HEK293 (cell line): ENCODE measurements at regions not wholly inside any gene's neighbourhood (a gene's known extent, or its start where the extent isn't known, plus 50 kb on each side); places are given as distances from the start of the nearest gene placed in this dataset.

Experiments
- CTCF ChIA-PET: fragments of 350-600 bp; formaldehyde crosslinking; extraction: SDS; loops from one replicate; lab custom pipeline; 2021; ENCODE audit warnings: antibody characterized with exemption; lab: Yijun Ruan, JAX
- POLR2A ChIA-PET: fragments of 300-600 bp; formaldehyde crosslinking; extraction: SDS; loops from one replicate; lab custom pipeline; 2020; ENCODE audit warnings: antibody characterized with exemption, inconsistent platforms; lab: Yijun Ruan, JAX
- H3K27ac ChIP-seq: fragments of 200-500 bp; sonication (Bioruptor generic); 2 replicates; pipeline ENCODE4 v1.5.1; 2014; ENCODE audit warnings: low read depth, low read length, control low read depth, inconsistent platforms; ENCODE audit errors: extremely low read depth
- H3K36me3 ChIP-seq, 2 experiments: fragments of 200-500 bp in 1 of 2; sonication (Bioruptor generic) in 1 of 2; 1 replicate in 1 of 2; 2 replicates in 1 of 2; pipeline ENCODE4 v1.5.1; 2014 to 2017; ENCODE audit warnings: inconsistent platforms in 2 of 2, low read length in 2 of 2; ENCODE audit not compliant: control insufficient read depth in 2 of 2, insufficient read depth in 1 of 2
- H3K4me1 ChIP-seq: fragments of 200-500 bp; sonication (Bioruptor generic); 2 replicates; pipeline ENCODE4 v1.5.1; 2014; ENCODE audit warnings: mild to moderate bottlenecking, low read length, inconsistent platforms; ENCODE audit not compliant: control insufficient read depth, insufficient read depth
- H3K4me3 ChIP-seq: 2 replicates; pipeline ENCODE4 v1.5.1; 2011; ENCODE audit warnings: low read depth, mild to moderate bottlenecking, control low read depth, low read length, moderate library complexity
- H3K9me3 ChIP-seq: fragments of 200-500 bp; sonication (Bioruptor generic); 2 replicates; pipeline ENCODE4 v1.5.1; 2014; ENCODE audit warnings: low read depth, low read length, inconsistent platforms; ENCODE audit not compliant: control insufficient read depth, insufficient read depth
- ELK4 ChIP-seq: IDR thresholded peaks from 2 replicates; pipeline ENCODE4 v1.6.1; 2011; ENCODE audit warnings: mild to moderate bottlenecking, low read depth, low read length, borderline replicate concordance
- GLIS2 ChIP-seq: fragments of 450-650 bp; formaldehyde crosslinking; IDR thresholded peaks from 2 replicates; pipeline ENCODE4 v1.5.1; 2016; ENCODE audit warnings: missing biosample characterization, missing genetic modification characterization
- OVOL3 ChIP-seq: fragments of 450-650 bp; formaldehyde crosslinking; IDR thresholded peaks from 2 replicates; pipeline ENCODE4 v1.5.1; 2016; ENCODE audit warnings: missing biosample characterization, missing genetic modification characterization
- TRIM28 ChIP-seq: IDR thresholded peaks from 2 replicates; pipeline ENCODE4 v1.6.1; 2011; ENCODE audit warnings: low read length, control low read depth, borderline replicate concordance
- TSHZ1 ChIP-seq: fragments of 450-650 bp; formaldehyde crosslinking; IDR thresholded peaks from 2 replicates; pipeline ENCODE4 v1.5.1; 2016; ENCODE audit warnings: missing biosample characterization, missing genetic modification characterization, borderline replicate concordance
- YY1 ChIP-seq: fragments of 450-650 bp; formaldehyde crosslinking; IDR thresholded peaks from 2 replicates; pipeline ENCODE4 v1.5.1; 2018; ENCODE audit warnings: missing biosample characterization, missing genetic modification characterization
- ZBTB11 ChIP-seq: fragments of 450-650 bp; formaldehyde crosslinking; conservative IDR thresholded peaks from 2 replicates; pipeline ENCODE4 v1.5.1; 2016; ENCODE audit warnings: low read depth, missing biosample characterization, missing genetic modification characterization
- ZBTB21 ChIP-seq: fragments of 450-650 bp; formaldehyde crosslinking; IDR thresholded peaks from 2 replicates; pipeline ENCODE4 v1.5.1; 2017; ENCODE audit warnings: missing biosample characterization, missing genetic modification characterization
- ZBTB49 ChIP-seq: fragments of 450-650 bp; formaldehyde crosslinking; IDR thresholded peaks from 2 replicates; pipeline ENCODE4 v1.5.1; 2016; ENCODE audit warnings: missing biosample characterization, missing genetic modification characterization, low read depth
- ZNF121 ChIP-seq: fragments of 450-650 bp; formaldehyde crosslinking; IDR thresholded peaks from 2 replicates; pipeline ENCODE4 v1.5.1; 2016; ENCODE audit warnings: missing biosample characterization, missing genetic modification characterization
- ZNF132 ChIP-seq: fragments of 450-650 bp; formaldehyde crosslinking; IDR thresholded peaks from 2 replicates; pipeline ENCODE4 v1.5.1; 2017; ENCODE audit warnings: missing biosample characterization, missing genetic modification characterization, borderline replicate concordance
- ZNF169 ChIP-seq: fragments of 450-650 bp; formaldehyde crosslinking; IDR thresholded peaks from 2 replicates; pipeline ENCODE4 v1.5.1; 2016; ENCODE audit warnings: missing biosample characterization, missing genetic modification characterization
- ZNF2 ChIP-seq: fragments of 450-650 bp; formaldehyde crosslinking; IDR thresholded peaks from 2 replicates; pipeline ENCODE4 v1.5.1; 2016; ENCODE audit warnings: missing biosample characterization, missing genetic modification characterization
- ZNF324 ChIP-seq: fragments of 450-650 bp; formaldehyde crosslinking; IDR thresholded peaks from 2 replicates; pipeline ENCODE4 v1.5.1; 2016; ENCODE audit warnings: missing biosample characterization, missing genetic modification characterization
- ZNF423 ChIP-seq: fragments of 450-650 bp; formaldehyde crosslinking; IDR thresholded peaks from 2 replicates; pipeline ENCODE4 v1.5.1; 2016; ENCODE audit warnings: missing biosample characterization, missing genetic modification characterization
- ZNF473 ChIP-seq: fragments of 450-650 bp; formaldehyde crosslinking; IDR thresholded peaks from 2 replicates; pipeline ENCODE4 v1.5.1; 2017; ENCODE audit warnings: missing biosample characterization, missing genetic modification characterization
- ZNF501 ChIP-seq: fragments of 450-650 bp; formaldehyde crosslinking; IDR thresholded peaks from 2 replicates; pipeline ENCODE4 v1.5.1; 2016; ENCODE audit warnings: missing biosample characterization, missing genetic modification characterization
- ZNF555 ChIP-seq: fragments of 450-650 bp; formaldehyde crosslinking; conservative IDR thresholded peaks from 2 replicates; pipeline ENCODE4 v1.5.1; 2017; ENCODE audit warnings: missing biosample characterization, mild to moderate bottlenecking, missing genetic modification characterization, inconsistent platforms
- ZNF596 ChIP-seq: fragments of 450-650 bp; IDR thresholded peaks from 2 replicates; pipeline ENCODE4 v1.5.0; 2018; ENCODE audit warnings: missing biosample characterization, mild to moderate bottlenecking, missing genetic modification characterization, moderate library complexity
- ZNF785 ChIP-seq: fragments of 450-650 bp; formaldehyde crosslinking; IDR thresholded peaks from 2 replicates; pipeline ENCODE4 v1.5.1; 2016; ENCODE audit warnings: missing biosample characterization, missing genetic modification characterization
- ZSCAN23 ChIP-seq: fragments of 450-650 bp; formaldehyde crosslinking; IDR thresholded peaks from 2 replicates; pipeline ENCODE4 v1.5.1; 2016; ENCODE audit warnings: missing biosample characterization, missing genetic modification characterization
- TF ChIP-seq, protein P1 (sequence below): fragments of 450-650 bp; formaldehyde crosslinking; IDR thresholded peaks from 2 replicates; pipeline ENCODE4 v1.5.1; 2016; ENCODE audit warnings: missing biosample characterization, missing genetic modification characterization
- TF ChIP-seq, protein P2 (sequence below): fragments of 450-650 bp; formaldehyde crosslinking; IDR thresholded peaks from 2 replicates; pipeline ENCODE4 v1.5.1; 2016; ENCODE audit warnings: missing biosample characterization, missing genetic modification characterization

- TF ChIP-seq TSHZ1 (no peak), ZSCAN23 (tag by site-specific recombination) (no peak), ZNF423 (tag by site-specific recombination) (no peak), ZBTB11 (tag by site-specific recombination) (no peak)
Measured at GRCh38 chr6:141492521-141493284, 640.0 kb upstream of the GJE1 start (continued).

DNA sequence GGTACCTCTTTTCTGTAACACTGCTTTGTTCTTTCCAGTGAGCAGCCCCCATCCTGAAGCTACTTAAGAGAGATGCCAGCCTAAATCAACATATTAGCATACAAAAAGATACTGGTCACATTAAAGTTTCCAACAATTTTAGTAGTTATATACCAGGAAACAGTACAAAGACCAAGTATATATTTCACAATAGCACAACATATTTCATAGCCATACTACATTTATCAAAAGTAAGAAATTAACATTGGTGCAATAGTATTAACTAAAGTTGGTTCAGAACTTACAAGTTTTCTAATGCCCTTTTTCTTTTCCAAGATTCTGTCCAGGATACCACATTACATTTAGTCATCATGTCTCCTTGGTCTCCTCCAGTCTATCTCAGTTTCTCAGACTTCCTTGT, 641.0 kb upstream of the GJE1 start:
- Histone ChIP-seq H3K36me3 (no peaks in the 10 kb centered on the region), H3K4me3 (no peak overlapping the region), H3K27ac (no peak overlapping the region), H3K9me3 (no peaks in the 10 kb centered on the region), H3K4me1 (no peaks in the 10 kb centered on the region)
- CTCF ChIA-PET = interaction anchor here (0.6 kb wide), 2 partner anchors 138 to 284 kb away, joined by 3 read pairs; no protein-coding TSS in a partner anchor
- TF ChIP-seq OVOL3 (tag by site-specific recombination) (no peak), ZNF501 (tag by site-specific recombination) (no peak), ZNF473 (no peak), ZNF2 (tag by site-specific recombination) (no peak), ZNF324 (tag by site-specific recombination) (no peak), ZBTB21 (no peak), ZNF785 (no peak), ZNF121 (no peak), YY1 (tag by site-specific recombination) (no peak), ZNF596 (tag by site-specific recombination) (no peak), TRIM28 (no peak), ELK4 (no peak), ZNF555 (tag by site-specific recombination) (no peak), ZNF169 (tag by site-specific recombination) (no peak), GLIS2 (tag by site-specific recombination) (no peak), ZNF132 (tag by site-specific recombination) (no peak), ZBTB49 (tag by site-specific recombination) (no peak)
- TF ChIP-seq, protein P1, sequence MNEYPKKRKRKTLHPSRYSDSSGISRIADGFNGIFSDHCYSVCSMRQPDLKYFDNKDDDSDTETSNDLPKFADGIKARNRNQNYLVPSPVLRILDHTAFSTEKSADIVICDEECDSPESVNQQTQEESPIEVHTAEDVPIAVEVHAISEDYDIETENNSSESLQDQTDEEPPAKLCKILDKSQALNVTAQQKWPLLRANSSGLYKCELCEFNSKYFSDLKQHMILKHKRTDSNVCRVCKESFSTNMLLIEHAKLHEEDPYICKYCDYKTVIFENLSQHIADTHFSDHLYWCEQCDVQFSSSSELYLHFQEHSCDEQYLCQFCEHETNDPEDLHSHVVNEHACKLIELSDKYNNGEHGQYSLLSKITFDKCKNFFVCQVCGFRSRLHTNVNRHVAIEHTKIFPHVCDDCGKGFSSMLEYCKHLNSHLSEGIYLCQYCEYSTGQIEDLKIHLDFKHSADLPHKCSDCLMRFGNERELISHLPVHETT (tag by site-specific recombination) = no peak
- TF ChIP-seq, protein P2, sequence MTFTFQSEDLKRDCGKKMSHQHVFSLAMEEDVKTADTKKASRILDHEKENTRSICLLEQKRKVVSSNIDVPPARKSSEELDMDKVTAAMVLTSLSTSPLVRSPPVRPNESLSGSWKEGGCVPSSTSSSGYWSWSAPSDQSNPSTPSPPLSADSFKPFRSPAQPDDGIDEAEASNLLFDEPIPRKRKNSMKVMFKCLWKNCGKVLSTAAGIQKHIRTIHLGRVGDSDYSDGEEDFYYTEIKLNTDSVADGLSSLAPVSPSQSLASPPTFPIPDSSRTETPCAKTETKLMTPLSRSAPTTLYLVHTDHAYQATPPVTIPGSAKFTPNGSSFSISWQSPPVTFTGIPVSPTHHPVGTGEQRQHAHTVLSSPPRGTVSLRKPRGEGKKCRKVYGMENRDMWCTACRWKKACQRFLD (tag by site-specific recombination) = no peak
- POLR2A ChIA-PET = no interaction called here
